HG03432 (cell line): ENCODE measurements at regions not wholly inside any gene's neighbourhood (a gene's known extent, or its start where the extent isn't known, plus 50 kb on each side); places are given as distances from the start of the nearest gene placed in this dataset.

Experiments
- ATAC-seq: cut with Tn5 transposase; IDR thresholded peaks from one replicate; pipeline ENCODE4 v1.9.1; 2021; ENCODE audit warnings: mild to moderate bottlenecking, moderate library complexity; ENCODE audit not compliant: unreplicated experiment

GRCh38 chr10:78620985-78621799 is 447.6 kb upstream of the ZMIZ1 start:
- ATAC-seq, result no peak

DNA sequence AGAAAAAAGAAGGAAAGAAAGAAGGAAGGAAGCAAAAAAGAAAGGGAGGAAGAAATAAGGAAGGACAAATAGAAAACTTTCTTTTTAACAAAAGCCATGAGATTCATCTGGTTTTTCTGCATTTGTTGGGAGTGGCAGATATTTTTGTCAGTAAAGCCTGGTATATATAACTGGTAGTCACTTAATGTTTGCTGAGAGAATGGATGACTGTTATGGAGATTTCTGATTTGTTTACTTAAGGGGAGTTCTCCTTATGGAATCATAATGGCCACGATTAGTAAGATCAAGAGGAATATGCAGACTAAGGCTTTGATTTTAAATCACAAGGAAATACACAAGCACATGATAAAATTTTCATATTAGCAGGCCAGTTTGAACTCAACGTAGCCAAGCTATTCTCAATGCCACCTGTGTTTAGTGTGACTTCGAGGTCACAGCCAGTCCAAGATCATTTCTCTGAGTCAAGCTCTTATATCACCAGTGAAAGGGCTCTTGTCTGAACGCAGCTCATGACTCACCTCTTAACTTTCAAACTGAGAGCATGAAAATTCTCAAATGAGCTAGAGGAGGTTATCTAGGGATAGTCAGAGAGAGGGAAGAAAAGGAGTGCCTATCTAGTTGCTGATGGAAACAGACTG is 445.1 kb upstream of the ZMIZ1 start:
- peak; percentile 68 for ATAC-seq

- no peak for ATAC-seq
Observed at GRCh38 chr10:78624791-78625190, 444.0 kb upstream of the ZMIZ1 start.

- no peak for ATAC-seq
Observed at GRCh38 chr10:78626471-78626870, 442.3 kb upstream of the ZMIZ1 start.

DNA sequence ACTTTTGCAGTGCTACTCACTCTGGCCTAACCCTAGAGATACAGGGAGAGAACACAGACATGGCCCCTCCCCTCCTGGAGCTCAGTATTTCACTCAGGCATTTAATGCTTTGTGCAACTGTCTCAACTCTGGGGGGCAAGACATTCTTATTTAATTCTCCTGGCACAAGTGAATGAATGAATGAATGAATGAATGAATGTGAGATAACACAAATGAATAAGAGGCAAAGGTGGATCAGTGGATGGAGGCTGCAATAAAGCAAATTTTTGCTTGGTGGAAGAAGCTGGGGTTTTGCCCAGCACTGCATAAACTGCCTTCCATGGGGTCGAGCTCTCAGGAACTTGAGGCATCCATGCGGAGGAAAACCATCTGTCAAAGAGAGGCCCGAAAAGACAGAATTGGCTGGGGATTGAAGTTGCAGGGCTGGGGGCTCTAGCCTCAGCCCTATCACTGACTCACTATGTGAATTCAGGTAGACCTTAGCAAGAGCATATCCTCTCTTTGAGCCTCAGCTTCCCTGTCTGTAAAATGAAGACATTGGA is 441.4 kb upstream of the ZMIZ1 start:
- ATAC-seq, result no peak

GRCh38 chr10:78628976-78629375 is 439.8 kb upstream of the ZMIZ1 start:
- no peak for ATAC-seq

- ATAC-seq, result no peak
Observed at GRCh38 chr10:78629773-78630172, 439.0 kb upstream of the ZMIZ1 start.

DNA sequence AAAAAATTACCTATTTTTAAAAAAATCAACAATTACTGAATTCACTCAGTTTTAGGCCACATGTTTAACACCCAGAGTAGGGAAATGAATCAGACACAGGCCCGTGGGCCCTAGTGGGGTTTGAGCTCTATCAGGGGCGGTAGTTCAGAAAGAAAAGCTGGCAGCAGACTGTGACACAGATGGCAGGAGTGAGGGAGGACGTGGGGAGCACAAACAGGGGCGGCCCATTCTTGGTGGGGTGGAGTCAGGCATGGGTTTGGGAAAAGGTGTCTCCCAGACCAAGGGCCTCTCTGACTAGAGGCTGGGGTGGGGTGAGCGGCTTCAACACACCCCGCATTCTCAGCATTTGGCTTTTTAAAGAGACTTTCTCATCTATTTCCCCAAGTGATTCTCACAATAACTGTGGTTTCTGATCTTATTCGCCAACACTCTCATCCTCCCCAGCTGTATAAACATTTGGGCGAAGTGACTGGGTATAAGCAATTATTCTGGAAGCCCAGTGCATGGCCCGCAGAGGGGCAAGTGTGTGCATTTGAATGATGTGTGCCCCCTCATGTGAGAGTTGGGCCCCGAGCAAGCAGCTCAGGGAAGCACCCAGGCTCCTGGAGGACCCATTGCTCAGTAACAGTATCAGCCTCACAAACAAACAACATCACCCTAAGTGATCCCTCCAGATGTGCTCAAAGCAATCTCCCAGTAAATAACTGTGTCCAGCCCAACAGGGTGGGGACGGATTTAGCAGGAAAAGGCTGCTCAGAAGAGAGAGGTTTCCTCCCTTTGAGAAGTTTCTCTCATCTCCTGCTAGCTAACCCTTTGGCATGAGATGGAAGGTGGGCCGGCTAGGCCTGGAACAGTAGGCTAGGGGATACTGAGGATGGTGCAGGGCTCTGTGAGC is 437.6 kb upstream of the ZMIZ1 start:
- ATAC-seq, result peak; percentile 63

- ATAC-seq, result peak; percentile 67
Observed at GRCh38 chr10:78634389-78634815, 434.4 kb upstream of the ZMIZ1 start.

DNA sequence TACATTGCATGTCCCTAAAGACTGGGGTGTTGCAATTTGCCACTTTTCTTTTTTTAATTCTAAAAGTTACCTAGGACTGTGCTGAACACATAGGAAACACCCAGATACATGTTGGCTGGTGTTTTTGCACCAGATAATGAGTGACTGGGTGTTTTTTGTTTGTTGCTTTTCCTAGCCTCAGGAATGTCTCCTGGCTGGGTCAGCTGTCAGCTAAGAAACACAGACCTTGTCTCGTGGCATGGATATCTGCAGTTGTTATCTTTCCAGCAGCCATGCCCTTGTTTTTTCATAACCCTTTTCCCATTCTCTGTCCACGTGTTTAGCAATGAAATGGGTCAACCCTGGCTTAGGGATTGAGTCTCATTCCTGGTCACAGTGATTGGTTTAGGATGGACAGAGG is 433.9 kb upstream of the ZMIZ1 start:
- no peak for ATAC-seq

DNA sequence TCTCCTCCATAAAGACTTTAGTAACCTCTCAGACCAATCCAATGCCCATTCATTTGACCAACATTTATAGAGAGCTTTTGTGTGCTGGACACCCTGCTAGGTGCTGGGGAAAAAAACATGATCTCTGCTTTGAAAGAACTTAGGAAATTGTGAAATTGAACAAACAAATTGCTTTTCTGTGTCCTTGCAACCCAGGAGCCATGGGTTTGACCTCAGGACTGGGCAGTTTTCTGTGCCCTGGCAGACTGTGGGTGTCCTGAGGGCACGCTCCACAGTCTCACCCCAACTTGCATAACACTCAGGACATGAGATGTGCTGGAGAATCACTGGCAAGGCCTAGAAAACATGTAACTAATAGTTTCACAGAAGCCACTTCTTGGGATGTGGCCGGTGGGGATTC is 429.1 kb upstream of the ZMIZ1 start:
- ATAC-seq, result no peak

- no peak for ATAC-seq
Observed at GRCh38 chr10:78640796-78641636, 427.8 kb upstream of the ZMIZ1 start.

DNA sequence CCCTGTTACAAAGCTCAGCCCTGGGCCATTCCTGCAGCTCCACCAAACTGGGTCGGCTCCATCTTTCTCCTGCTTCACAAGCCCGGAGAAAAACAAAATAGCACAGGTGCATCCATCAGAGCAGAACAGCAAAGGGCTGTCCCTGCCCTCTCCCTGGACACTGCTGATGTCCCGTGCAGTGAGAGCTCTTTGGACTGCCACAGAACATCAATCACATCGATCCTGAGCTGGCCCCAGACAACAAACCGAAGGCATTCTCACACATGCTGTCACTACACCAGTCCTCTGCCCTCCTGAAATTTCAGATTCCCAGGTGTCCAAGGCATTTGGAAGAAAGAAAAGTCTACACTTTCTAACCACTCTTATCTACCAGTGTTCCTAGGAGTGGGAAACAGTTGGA is 427.1 kb upstream of the ZMIZ1 start:
- ATAC-seq, result no peak

GRCh38 chr10:78642269-78642816 is 426.4 kb upstream of the ZMIZ1 start:
- no peak for ATAC-seq

GRCh38 chr10:78643513-78643912 is 425.3 kb upstream of the ZMIZ1 start:
- no peak for ATAC-seq

GRCh38 chr10:78644550-78644949 is 424.2 kb upstream of the ZMIZ1 start:
- ATAC-seq, result no peak

DNA sequence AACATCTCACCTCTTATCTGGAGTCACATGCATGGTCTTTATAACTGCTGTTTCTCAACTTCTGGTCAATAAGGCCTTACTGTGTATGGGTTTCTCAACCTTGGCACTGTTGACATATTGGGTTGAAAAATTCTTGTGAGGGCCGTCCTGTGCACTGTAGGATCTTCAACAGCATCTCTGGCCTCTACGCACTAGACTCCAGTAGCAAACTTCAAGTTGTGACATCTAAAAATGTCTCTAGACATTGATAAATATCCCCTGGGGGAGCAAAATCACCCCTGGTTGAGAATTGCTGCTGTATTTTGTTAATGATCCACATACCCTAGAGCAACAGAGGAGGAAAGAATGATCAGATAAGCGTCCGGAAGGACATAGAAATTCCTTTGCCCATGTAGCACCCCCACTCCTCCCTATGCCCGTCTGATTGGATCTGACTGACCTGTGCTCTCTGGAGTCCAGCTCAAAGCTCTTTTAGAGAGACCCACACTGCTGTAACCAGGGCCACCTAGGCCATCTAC is 423.5 kb upstream of the ZMIZ1 start:
- no peak for ATAC-seq

- no peak for ATAC-seq
Observed at GRCh38 chr10:78645975-78646374, 422.8 kb upstream of the ZMIZ1 start.

- ATAC-seq, result no peak
Observed at GRCh38 chr10:78648256-78648860, 420.4 kb upstream of the ZMIZ1 start.
